ENCODE measurements at regions not wholly inside any gene's neighbourhood (a gene's known extent, or its start where the extent isn't known, plus 50 kb on each side); places are given as distances from the start of the nearest gene placed in this dataset.
A peak's percentile ranks its signal among the peaks of the same experiment; 100 is the strongest.

DNA sequence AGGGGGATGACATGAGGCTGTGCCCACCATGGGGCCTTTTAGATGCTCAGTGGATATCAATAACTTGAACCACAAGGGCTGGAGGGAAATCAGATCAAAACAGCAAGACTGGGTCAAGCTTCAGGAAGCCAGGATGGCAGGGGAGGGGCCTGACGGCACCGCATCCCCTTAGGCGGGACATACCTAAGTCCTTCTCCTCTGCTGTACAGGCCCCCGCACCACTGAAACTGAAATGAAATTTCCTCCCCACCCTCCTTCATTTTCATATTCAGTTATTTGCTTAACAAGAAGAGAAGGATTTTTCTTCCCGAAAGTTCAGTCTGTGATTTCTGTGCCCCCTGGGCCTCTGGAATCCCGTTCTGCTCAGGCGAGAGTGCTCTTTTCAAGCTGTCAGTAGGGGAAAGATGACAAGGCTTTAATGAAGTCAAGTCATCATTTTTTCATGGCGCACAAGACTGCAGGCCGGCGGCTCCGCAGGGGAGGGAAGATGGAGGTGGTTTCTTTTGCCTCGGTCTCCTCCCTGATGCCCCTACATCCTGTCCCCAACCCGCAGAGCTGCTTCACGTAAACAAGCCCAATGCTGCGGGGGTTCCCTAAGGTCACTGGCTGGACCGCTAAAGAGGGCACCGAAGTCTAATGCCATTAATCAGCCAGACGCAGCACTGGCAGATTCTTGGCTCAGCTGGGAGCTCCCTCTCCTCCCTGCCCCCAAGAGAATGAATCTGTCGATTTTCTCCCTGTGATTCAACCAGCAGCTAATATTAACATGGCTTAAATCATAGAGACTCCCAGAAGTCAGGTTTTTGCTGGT lies 264.8 kb downstream of the C1orf94 start:
- no peak for DNase-seq
- intact Hi-C loops (cut with DNase I, micrococcal nuclease): no loop called here
- ATAC-seq: no peak

- DNase-seq (no peak), ATAC-seq (no peak)
- intact Hi-C loops (cut with DNase I, micrococcal nuclease): no loop called here
Observed at GRCh38 chr1:34444516-34444915, 267.8 kb downstream of the C1orf94 start.

DNA sequence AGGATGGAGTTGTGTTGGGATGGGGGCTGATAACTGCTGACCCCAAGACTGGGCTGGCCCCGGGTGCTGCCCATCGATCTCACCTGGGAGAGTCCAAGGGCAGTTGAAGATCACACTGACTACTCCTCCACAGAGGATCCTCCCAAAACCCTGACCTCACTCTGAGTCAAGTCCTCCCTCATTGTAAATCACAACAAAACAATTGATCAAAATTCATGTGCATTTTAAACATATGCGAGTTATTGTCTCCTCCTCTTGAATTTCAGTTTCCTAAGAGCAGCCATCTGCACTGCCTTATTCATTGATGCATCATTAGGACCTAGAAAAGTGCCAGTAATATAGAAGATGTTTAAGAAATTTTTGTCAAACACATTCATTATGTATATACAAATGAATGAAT lies 273.6 kb downstream of the C1orf94 start:
- DNase-seq (no peak), ATAC-seq (no peak)
- intact Hi-C loops (cut with DNase I, micrococcal nuclease): no loop called here

DNA sequence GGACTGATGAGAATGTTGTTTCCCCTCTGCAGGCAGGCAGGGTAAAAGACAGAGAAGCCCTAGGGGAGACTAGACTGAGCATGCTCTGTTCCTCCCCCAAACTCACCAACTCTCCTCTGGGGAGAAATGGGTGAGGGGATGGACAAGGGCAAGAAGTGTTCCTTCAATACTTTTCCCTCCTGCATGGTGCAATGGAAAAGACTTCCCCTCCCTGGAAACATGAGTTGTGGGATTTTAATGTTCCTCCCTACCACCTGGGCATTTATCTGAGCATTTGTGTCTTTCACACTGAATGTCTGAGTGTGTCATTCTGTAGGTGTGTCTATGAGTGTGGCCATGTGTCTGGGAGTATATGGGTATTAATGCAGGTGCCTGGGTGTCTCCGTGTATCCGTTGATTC lies 275.7 kb downstream of the C1orf94 start:
- no peak for ATAC-seq
- intact Hi-C loops (cut with DNase I, micrococcal nuclease): no loop called here
- DNase-seq: no peak

GRCh38 chr1:34455121-34455520 lies 278.4 kb downstream of the C1orf94 start:
- DNase-seq (no peak), ATAC-seq (no peak)
- intact Hi-C loops (cut with DNase I, micrococcal nuclease): no loop called here

- ATAC-seq (peak; percentile 53), DNase-seq (peak; percentile 32 to 46)
- intact Hi-C loops (cut with DNase I, micrococcal nuclease): no loop called here
Observed at GRCh38 chr1:34460193-34460592, 283.5 kb downstream of the C1orf94 start.

DNA sequence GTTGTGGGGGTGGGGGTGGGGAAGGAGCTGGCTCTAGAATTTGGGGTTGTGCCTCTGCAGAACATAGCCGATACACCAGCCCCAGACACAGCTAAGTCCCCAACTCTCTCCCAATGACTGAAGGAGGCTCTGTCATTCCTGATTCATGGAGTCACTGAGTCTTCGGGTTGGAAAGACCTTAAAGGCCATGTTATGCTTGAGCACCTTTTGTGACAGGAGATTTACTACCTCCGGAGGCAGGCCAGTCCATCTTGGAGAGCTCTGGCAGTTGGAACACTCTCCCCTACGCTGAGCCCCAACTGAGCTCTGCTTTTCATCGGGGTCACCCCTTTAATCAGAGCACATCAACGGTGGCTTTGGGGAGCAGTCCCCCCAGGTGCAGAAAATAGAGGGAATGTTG lies 284.4 kb upstream of the GJB5 start:
- ATAC-seq: no peak
- intact Hi-C loops (cut with DNase I, micrococcal nuclease): no loop called here
- DNase-seq: no peak

DNA sequence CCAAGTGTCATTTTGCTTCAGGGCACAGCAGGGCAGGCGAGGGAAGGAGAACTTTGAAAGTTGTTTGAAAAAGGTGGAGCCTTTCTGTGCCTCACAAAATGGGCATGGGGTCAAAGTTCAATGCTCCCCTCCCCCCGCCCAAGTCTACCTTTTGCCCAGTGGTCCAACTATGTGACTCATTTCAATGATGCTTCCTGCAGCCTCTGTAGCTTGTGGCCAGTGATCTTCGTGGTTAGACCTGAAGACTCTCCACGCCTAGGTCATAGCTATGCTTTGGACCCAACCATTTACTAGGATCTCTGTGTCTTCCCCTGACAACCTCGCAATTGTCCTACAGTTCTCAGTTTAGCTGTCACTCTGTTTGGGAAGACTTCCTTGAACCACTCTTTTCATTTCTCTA lies 280.3 kb upstream of the GJB5 start:
- intact Hi-C loops (cut with DNase I, micrococcal nuclease): no loop called here
- DNase-seq: no peak
- ATAC-seq: peak; percentile 74

- intact Hi-C loops (cut with DNase I, micrococcal nuclease): no loop called here
- ATAC-seq (no peak), DNase-seq (no peak)
Observed at GRCh38 chr1:34476371-34476770, 278.5 kb upstream of the GJB5 start.

GRCh38 chr1:34477632-34478141 lies 277.2 kb upstream of the GJB5 start:
- ATAC-seq: no peak
- intact Hi-C loops (cut with DNase I, micrococcal nuclease): no loop called here

GRCh38 chr1:34478515-34479076 lies 276.3 kb upstream of the GJB5 start:
- DNase-seq (no peak), ATAC-seq (no peak)
- intact Hi-C loops (cut with DNase I, micrococcal nuclease): no loop called here

More at GRCh38 chr1:34477632-34478141, 277.2 kb upstream of the GJB5 start:
- no peak for DNase-seq

DNA sequence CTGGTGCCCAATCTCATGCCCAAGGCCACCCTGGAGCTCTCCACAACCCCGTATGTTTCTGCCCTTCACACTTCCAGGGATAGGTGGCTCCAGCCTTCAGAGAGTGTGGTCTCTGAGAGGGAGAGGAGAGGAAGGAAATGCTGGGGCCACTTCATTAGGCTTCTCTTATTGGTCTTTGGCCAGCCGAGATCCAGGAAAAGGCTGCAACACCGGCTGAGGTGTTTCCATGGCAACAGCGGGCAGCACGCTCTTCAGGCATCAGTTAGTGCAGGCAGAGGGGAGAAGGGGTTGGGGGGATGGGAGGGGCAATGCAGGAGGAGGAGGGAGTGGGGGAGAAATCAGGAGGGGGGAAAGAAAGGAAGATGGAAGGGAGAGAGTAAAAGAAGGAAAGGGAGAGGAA lies 275.1 kb upstream of the GJB5 start:
- ATAC-seq (no peak), DNase-seq (no peak)
- intact Hi-C loops (cut with DNase I, micrococcal nuclease): no loop called here

- DNase-seq (no peak), ATAC-seq (no peak)
- intact Hi-C loops (cut with DNase I, micrococcal nuclease): no loop called here
Observed at GRCh38 chr1:34488080-34488708, 266.7 kb upstream of the GJB5 start.

- ATAC-seq (no peak), DNase-seq (peak in 1 of 2 donors; percentile 9)
- intact Hi-C loops (cut with DNase I, micrococcal nuclease): no loop called here
Observed at GRCh38 chr1:34500451-34500850, 254.4 kb upstream of the GJB5 start.

- no peak for ATAC-seq
- no peak for DNase-seq
- intact Hi-C loops (cut with DNase I, micrococcal nuclease): no loop called here
Observed at GRCh38 chr1:34511802-34512201, 243.0 kb upstream of the GJB5 start.

DNA sequence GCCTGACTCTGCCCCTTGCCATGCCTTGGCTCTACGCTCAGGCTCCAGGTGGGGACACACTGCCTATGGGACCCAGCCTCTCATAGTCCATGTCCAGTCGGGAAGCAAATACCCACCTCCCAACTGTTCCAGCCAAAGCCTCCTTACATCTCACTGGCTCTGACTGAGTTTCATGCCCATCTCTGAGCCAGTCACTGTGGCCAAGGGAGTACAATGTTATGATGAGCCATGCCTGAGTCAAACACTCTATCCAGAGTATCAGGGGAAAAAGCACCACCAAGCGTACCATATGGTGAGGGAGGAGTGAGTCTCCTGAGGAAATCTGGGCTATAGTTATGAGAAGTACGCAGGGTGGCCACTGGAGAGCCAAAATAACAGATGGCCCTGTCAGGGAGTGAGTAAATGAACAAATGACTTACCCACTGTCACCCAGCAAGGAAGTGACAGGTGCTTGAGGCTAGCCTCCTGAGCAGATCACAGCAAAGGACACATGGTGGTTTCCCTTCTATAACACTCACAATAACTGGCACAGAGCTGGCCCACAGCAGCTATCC lies 236.6 kb upstream of the GJB5 start:
- ATAC-seq (no peak), DNase-seq (no peak)
- intact Hi-C loops (cut with DNase I, micrococcal nuclease): no loop called here

DNA sequence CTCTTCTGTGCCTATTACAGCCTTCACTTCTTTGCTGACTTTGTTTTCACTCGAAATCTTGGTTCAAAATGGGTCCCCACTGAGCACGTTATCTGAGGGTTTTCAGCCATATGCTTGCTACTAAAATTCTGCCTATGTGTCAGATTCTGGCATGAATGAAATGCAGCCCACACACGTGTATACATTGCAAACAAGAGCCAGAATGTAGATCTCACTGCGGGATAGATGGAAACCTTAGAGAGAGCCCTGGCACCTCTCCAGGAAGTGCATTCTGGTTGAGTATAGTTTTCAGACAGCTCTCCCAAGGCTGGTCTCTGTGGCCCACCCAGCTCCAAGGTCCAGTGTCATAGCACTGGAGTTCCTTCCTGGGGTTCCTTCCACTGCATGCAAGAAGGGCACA lies 234.7 kb upstream of the GJB5 start:
- intact Hi-C loops (cut with DNase I, micrococcal nuclease): no loop called here
- DNase-seq (no peak), ATAC-seq (no peak)

DNA sequence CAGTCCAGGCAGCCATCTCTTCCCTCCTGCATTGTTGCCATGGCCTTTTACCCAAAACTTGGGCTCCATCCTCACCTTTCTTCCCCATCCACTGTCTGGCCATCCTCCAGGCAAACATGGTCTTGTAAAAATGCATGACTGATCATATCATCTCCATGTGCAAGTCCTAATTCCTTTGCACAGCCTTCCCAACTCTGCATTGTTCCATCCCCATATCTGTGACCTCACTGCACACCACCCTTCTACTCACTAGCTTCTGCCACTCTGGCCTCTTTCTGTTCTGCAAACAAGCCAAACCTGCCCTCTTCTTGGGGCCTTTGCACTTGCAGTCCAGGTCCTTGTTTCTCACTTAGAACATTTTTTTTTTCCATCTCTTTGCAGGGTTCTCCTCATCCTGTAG lies 230.1 kb upstream of the GJB5 start:
- no peak for DNase-seq
- ATAC-seq: no peak
- intact Hi-C loops (cut with DNase I, micrococcal nuclease): no loop called here

- ATAC-seq (no peak), DNase-seq (no peak)
- intact Hi-C loops (cut with DNase I, micrococcal nuclease): no loop called here
Observed at GRCh38 chr1:34529935-34530859, 224.7 kb upstream of the GJB5 start.
